AG09319 (cell line): ENCODE measurements at regions not wholly inside any gene's neighbourhood (a gene's known extent, or its start where the extent isn't known, plus 50 kb on each side); places are given as distances from the start of the nearest gene placed in this dataset.

Experiments
- DNase-seq: peaks from one replicate; pipeline ENCODE4 v3.0.0-alpha.2; 2010; ENCODE audit warnings: low read depth; ENCODE audit errors: extremely low read depth
- CTCF ChIP-seq: IDR thresholded peaks from 2 replicates; pipeline ENCODE4 v1.5.1; 2011; ENCODE audit warnings: low read depth, mild to moderate bottlenecking, inconsistent platforms, low read length, moderate library complexity

- TF ChIP-seq CTCF, result no peak
Measured at GRCh38 chr10:18760836-18761235, 101.6 kb downstream of the ARL5B start.

GRCh38 chr10:18767981-18768380 is 108.8 kb downstream of the ARL5B start:
- no peak for TF ChIP-seq CTCF
- DNase-seq, result no peak

More at GRCh38 chr10:18760836-18761235, 101.6 kb downstream of the ARL5B start:
- no peak for DNase-seq

- no peak for TF ChIP-seq CTCF
- no peak for DNase-seq
Measured at GRCh38 chr10:18773180-18773579, 113.9 kb downstream of the ARL5B start.

GRCh38 chr10:18777258-18777657 is 118.0 kb downstream of the ARL5B start:
- no peak for DNase-seq
- TF ChIP-seq CTCF, result no peak

GRCh38 chr10:18786478-18786877 is 127.2 kb downstream of the ARL5B start:
- no peak for DNase-seq
- no peak for TF ChIP-seq CTCF

- no peak for DNase-seq
- peak; percentile 15 for TF ChIP-seq CTCF
Measured at GRCh38 chr10:18793951-18794350, 134.7 kb downstream of the ARL5B start.

GRCh38 chr10:18795549-18795948 is 136.3 kb downstream of the ARL5B start:
- DNase-seq, result no peak
- no peak for TF ChIP-seq CTCF
